GM18861 (cell line): ENCODE measurements at regions not wholly inside any gene's neighbourhood (a gene's known extent, or its start where the extent isn't known, plus 50 kb on each side); places are given as distances from the start of the nearest gene placed in this dataset.
"Not testable (repeated sequence)": the region's sequence is repeated elsewhere in the genome, so short reads cannot be mapped to it uniquely, and the experiment has no call there.

Experiments used
- ATAC-seq: cut with Tn5 transposase; IDR thresholded peaks from one replicate; pipeline ENCODE4 v1.9.1; 2021; ENCODE audit not compliant: unreplicated experiment

- no peak for ATAC-seq
These were observed 264.6 kb downstream of the BRINP2 start for GRCh38 chr1:177435364-177435763.

- ATAC-seq, result no peak
These were observed 262.1 kb downstream of the BRINP2 start for GRCh38 chr1:177432897-177433296.

DNA sequence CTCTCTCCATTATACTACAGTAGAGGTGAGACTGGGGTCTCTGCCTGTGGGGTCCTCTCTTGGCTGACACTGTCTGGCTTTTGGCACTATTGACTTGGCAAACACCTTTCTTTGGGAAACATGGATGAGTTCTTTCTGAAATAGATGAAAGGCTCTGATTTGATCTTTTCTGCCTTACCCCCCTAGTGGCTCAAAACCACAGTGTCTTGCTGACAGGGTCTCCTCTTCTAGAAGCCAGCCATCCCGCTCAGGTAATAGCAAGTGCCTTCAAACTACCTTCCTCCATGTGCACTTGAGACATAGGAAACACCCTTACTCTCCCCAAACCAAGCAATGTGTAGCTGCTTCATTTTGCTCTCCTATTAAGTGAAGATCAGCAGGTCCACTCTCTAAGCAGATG is 260.4 kb downstream of the BRINP2 start:
- no peak for ATAC-seq

DNA sequence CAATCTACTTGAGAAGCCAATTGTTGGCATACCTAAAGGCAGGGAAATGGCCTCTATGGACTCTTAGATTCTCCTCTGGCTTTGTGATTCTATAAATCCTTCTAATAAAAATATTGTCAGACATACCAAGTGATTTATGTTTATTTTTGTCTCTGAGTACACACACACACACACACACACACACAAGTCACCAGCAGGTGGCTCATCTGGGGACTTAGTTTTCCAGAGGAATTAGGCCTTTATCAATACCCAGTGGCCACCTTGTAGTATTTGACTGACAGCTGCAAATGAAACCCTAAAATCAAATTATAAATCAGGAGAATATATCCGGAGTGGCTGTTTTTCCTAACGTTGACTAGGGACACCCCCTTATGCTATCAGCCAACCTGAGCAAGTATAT is 258.5 kb downstream of the BRINP2 start:
- ATAC-seq, result no peak

- ATAC-seq, result no peak
These were observed 257.1 kb downstream of the BRINP2 start for GRCh38 chr1:177427811-177428210.

- no peak for ATAC-seq
These were observed 255.7 kb downstream of the BRINP2 start for GRCh38 chr1:177426497-177426896.

GRCh38 chr1:177425199-177425598 is 254.4 kb downstream of the BRINP2 start:
- ATAC-seq, result no peak

DNA sequence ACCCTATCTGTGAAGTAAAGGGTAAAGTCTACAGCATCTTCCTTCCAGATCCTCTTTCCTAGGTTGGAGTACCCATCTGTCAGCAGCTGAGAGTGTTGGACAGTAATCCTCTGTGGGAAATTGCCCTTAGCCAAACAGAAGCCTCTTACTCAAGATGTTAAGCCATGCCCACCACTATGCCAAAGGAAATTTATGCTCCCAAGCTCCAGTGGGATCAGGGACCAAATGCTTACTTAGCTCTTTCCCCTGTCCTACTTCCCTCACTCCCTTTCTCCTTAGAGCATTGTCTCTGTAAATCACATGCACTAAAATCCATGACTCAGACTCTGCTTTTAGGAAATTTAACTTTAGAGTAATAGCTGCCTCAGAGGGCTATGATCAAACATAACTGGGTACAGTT is 254.0 kb downstream of the BRINP2 start:
- no peak for ATAC-seq

DNA sequence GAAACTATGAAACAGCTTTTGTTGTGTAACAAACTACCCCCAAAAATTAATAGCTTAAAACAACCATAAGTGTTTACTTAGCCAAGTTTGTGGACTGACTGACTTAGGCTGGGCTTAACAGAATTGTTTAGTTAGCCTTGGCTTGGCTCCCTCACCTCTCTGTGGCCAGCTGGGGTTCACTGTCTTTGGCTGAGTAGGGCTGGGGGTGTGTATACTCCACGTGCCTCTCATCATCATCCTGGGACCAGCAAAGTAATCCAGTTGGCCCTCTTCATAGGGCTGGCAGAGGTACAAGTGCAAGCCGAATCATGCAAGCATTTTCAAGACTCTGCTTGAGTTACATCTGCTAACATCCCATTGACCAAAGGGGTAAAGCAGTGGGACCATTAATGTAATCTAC is 252.3 kb downstream of the BRINP2 start:
- no peak for ATAC-seq

GRCh38 chr1:177413982-177414596 is 243.3 kb downstream of the BRINP2 start:
- ATAC-seq, result no peak

GRCh38 chr1:177411381-177411780 is 240.6 kb downstream of the BRINP2 start:
- ATAC-seq, result no peak

DNA sequence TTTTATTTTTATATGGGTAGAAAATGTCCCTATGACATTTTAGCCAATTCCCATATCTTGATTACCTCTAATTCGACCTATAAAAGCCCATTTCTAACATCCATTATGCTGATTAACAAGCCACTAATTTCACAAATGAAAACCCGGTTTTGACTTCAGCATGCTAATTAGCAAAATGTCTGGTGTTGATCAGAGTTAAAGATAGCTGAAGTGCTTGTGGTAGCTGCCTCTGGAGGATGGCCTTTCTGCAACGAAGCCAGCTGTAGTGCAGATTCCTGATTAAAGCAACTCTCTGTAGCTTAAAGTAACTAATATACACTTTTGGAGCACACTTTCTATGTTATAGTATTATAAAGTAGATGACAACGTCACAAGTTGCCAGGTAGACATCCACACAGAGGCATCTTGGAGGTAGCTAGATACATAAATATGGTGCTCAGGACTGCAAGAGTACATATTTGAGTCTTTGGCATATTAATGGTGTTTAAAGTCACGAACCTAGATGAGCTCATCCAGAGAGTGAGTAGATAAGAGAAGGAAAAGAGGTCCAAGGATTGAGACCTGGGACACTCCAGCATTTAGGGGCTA is 239.5 kb downstream of the BRINP2 start:
- ATAC-seq, result no peak

- not testable (repeated sequence) for ATAC-seq
These were observed 235.6 kb downstream of the BRINP2 start for GRCh38 chr1:177406323-177406722.

- no peak for ATAC-seq
These were observed 221.6 kb downstream of the BRINP2 start for GRCh38 chr1:177392336-177392735.

- ATAC-seq, result no peak
These were observed 215.3 kb downstream of the BRINP2 start for GRCh38 chr1:177385760-177386698.

DNA sequence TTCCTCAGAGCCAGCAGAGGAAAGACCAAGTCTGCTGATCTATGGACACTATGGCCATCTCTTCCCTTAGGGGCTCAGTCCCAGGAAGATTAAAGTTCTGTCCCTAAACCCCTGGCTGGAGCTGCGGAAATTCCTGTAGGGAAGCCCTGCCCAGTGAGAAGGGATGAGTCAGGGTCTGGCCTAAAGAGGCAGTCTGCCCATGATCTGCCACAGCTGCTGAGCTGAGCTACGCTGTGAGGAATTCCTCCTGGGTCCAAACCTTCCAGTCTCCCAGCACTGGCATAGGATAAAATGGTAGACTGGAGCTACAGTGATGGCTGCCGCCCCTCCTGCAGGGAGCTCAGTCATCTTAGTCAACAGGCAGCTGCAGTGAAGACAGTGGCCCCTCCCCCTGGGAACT is 213.7 kb downstream of the BRINP2 start:
- no peak for ATAC-seq

DNA sequence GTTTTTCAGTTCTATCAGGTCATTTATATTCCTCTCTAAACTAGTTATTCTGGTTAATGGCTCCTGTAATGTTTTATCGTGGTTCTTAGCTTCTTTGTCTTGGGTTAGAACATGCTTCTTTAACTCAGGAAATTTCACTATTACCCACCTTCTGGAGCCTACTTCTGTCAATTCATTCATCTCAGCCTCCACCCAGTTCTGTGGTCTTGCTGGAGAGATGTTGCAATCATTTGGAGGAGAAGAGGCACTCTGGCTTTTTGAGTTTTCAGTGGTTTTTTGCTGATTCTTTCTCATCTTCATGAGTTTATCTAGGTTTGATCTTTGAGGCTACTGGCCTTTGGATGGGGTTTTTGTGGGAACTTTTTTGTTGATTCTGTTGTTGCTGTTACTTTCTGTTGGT is 213.0 kb downstream of the BRINP2 start:
- ATAC-seq, result no peak

DNA sequence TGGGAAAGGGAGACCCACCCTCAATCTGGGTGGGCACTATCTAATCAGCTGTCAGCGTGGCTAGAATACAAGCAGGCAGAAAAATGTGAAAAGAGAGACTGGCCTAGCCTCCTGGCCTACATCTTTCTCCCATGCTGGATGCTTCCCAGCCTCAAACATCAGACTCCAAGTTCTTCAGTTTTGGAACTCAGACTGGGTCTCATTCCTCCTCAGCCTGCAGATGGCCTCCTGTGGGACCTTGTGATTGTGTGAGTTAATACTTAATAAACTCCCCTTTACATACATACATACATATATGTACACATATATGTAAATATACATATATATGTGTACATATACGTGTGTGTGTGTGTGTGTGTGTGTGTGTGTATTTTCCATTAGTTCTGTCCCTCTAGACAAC is 207.1 kb downstream of the BRINP2 start:
- no peak for ATAC-seq

- ATAC-seq, result no peak
These were observed 197.5 kb downstream of the BRINP2 start for GRCh38 chr1:177368255-177368654.

DNA sequence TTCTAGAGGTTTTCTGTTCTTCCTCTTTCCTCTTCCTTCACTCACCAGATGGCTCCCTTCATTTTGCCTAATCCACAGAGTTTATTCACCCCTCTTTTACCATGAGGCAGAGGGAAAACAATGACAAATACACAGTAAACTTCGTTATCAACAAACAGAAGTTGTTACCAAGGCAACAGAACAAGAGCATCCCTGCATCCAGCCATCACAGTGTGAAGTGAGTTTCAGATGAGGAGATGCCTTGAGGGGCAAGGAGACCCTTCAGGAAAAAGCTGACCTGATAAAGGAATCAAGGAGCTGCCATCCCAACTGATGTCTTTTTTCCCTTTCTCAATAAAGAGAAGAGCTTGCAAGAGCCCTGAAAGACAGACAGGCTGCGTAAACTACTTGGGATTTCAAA is 195.3 kb downstream of the BRINP2 start:
- no peak for ATAC-seq

GRCh38 chr1:177360791-177361190 is 190.0 kb downstream of the BRINP2 start:
- ATAC-seq, result no peak
